ENCODE measurements at regions not wholly inside any gene's neighbourhood (a gene's known extent, or its start where the extent isn't known, plus 50 kb on each side); places are given as distances from the start of the nearest gene placed in this dataset.

- TF ChIP-seq CTCF (IDR thresholded peaks at IDR 0.05) (no peak), E2F1 (CRISPR knock-in tag; IDR thresholded peaks at IDR 0.05) (no peak), ATF2 (CRISPR knock-in tag; IDR thresholded peaks at IDR 0.05; ENCODE audit: borderline replicate concordance, low read depth) (no peak), ZNF232 (CRISPR knock-in tag; IDR thresholded peaks at IDR 0.05) (no peak), ELF4 (CRISPR knock-in tag; IDR thresholded peaks at IDR 0.05; ENCODE audit: low read depth) (no peak), PREB (CRISPR knock-in tag; IDR thresholded peaks at IDR 0.05; ENCODE audit: borderline replicate concordance) (no peak), ERG (CRISPR knock-in tag; IDR thresholded peaks at IDR 0.05) (no peak), JUN (CRISPR knock-in tag; IDR thresholded peaks at IDR 0.05) (no peak), MAX (CRISPR knock-in tag; IDR thresholded peaks at IDR 0.05) (no peak), ZSCAN18 (CRISPR knock-in tag; IDR thresholded peaks at IDR 0.05) (no peak), NR2C2 (CRISPR knock-in tag; IDR thresholded peaks at IDR 0.05) (no peak), NR3C1 (CRISPR knock-in tag; conservative IDR thresholded peaks at IDR 0.05; ENCODE audit: low read depth) (no peak), TCF7 (CRISPR knock-in tag; IDR thresholded peaks at IDR 0.05; ENCODE audit: low read depth) (no peak)
- TF ChIP-seq, protein P1, sequence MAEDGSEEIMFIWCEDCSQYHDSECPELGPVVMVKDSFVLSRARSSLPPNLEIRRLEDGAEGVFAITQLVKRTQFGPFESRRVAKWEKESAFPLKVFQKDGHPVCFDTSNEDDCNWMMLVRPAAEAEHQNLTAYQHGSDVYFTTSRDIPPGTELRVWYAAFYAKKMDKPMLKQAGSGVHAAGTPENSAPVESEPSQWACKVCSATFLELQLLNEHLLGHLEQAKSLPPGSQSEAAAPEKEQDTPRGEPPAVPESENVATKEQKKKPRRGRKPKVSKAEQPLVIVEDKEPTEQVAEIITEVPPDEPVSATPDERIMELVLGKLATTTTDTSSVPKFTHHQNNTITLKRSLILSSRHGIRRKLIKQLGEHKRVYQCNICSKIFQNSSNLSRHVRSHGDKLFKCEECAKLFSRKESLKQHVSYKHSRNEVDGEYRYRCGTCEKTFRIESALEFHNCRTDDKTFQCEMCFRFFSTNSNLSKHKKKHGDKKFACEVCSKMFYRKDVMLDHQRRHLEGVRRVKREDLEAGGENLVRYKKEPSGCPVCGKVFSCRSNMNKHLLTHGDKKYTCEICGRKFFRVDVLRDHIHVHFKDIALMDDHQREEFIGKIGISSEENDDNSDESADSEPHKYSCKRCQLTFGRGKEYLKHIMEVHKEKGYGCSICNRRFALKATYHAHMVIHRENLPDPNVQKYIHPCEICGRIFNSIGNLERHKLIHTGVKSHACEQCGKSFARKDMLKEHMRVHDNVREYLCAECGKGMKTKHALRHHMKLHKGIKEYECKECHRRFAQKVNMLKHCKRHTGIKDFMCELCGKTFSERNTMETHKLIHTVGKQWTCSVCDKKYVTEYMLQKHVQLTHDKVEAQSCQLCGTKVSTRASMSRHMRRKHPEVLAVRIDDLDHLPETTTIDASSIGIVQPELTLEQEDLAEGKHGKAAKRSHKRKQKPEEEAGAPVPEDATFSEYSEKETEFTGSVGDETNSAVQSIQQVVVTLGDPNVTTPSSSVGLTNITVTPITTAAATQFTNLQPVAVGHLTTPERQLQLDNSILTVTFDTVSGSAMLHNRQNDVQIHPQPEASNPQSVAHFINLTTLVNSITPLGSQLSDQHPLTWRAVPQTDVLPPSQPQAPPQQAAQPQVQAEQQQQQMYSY (CRISPR knock-in tag; IDR thresholded peaks at IDR 0.05): no peak
Measured at GRCh38 chr5:168131519-168131918, 159.9 kb upstream of the WWC1 start.
